ENCODE measurements at regions not wholly inside any gene's neighbourhood (a gene's known extent, or its start where the extent isn't known, plus 50 kb on each side); places are given as distances from the start of the nearest gene placed in this dataset.
A peak's percentile ranks its signal among the peaks of the same experiment; 100 is the strongest.

- Histone ChIP-seq H3K27ac (no peak overlapping the region), H3K36me3 (no peaks in the 10 kb centered on the region), H3K4me1 (no peaks in the 10 kb centered on the region), H3K4me3 (no peak overlapping the region), H3K27me3 (no peaks in the 10 kb centered on the region), H3K9me3 (no peaks in the 10 kb centered on the region)
- peak in 1 of 4 donors; percentile 11 for ATAC-seq
- no peak for FAIRE-seq
- WGBS, 2 donors: 86 to 88% methylated on average over 10 of the region's 10 CpGs
- no peak for TF ChIP-seq CTCF (IDR thresholded peaks at IDR 0.05)
- intact Hi-C loops (cut with DNase I): no loop called here
- no peak for DNase-seq
These were observed 52.0 kb downstream of the MAGEF1 start for GRCh38 chr3:184659797-184660301.

- intact Hi-C loops (cut with DNase I): no loop called here
- TF ChIP-seq CTCF (IDR thresholded peaks at IDR 0.05): no peak
- H3K27ac ChIP-seq: no peak overlapping the region
- FAIRE-seq (no peak), DNase-seq (no peak), ATAC-seq (peak in 3 of 4 donors; percentile 14 to 22 (median 19))
- no peaks in the 10 kb centered on the region for H3K36me3 ChIP-seq
- no peak overlapping the region for H3K4me3 ChIP-seq
- H3K9me3 ChIP-seq: no peaks in the 10 kb centered on the region
- H3K4me1 ChIP-seq: no peaks in the 10 kb centered on the region
- 73 to 77% methylated on average over 10 of the region's 10 CpGs for WGBS, 2 donors
- no peaks in the 10 kb centered on the region for H3K27me3 ChIP-seq
These were observed 53.5 kb downstream of the MAGEF1 start for GRCh38 chr3:184658223-184658928.

GRCh38 chr3:184656829-184657681 is 54.8 kb downstream of the MAGEF1 start:
- FAIRE-seq: no peak
- DNase-seq: no peak
- Histone ChIP-seq H3K4me1 (no peaks in the 10 kb centered on the region), H3K36me3 (no peaks in the 10 kb centered on the region), H3K27me3 (no peaks in the 10 kb centered on the region), H3K9me3 (no peaks in the 10 kb centered on the region), H3K4me3 (no peak overlapping the region), H3K27ac (no peak overlapping the region)
- intact Hi-C loops (cut with DNase I): no loop called here
- 89 to 91% methylated on average over 10 of the region's 10 CpGs for WGBS, 2 donors
- TF ChIP-seq CTCF (IDR thresholded peaks at IDR 0.05): no peak
- peak in 1 of 4 donors; percentile 33 for ATAC-seq

- H3K9me3 ChIP-seq: no peaks in the 10 kb centered on the region
- DNase-seq (no peak), ATAC-seq (peak in 1 of 4 donors; percentile 39), FAIRE-seq (no peak)
- TF ChIP-seq CTCF (IDR thresholded peaks at IDR 0.05): no peak
- H3K27me3 ChIP-seq: no peaks in the 10 kb centered on the region
- H3K4me1 ChIP-seq: no peaks in the 10 kb centered on the region
- 77 to 81% methylated on average over 5 of the region's 5 CpGs for WGBS, 2 donors
- H3K4me3 ChIP-seq: no peak overlapping the region
- H3K36me3 ChIP-seq: no peaks in the 10 kb centered on the region
- no peak overlapping the region for H3K27ac ChIP-seq
- intact Hi-C loops (cut with DNase I): no loop called here
These were observed 55.4 kb downstream of the MAGEF1 start for GRCh38 chr3:184656458-184656828.
